GM18909 (cell line): ENCODE measurements at regions not wholly inside any gene's neighbourhood (a gene's known extent, or its start where the extent isn't known, plus 50 kb on each side); places are given as distances from the start of the nearest gene placed in this dataset.

ENCODE experiments used
- ATAC-seq: cut with Tn5 transposase; IDR thresholded peaks from one replicate; pipeline ENCODE4 v1.9.1; 2021; ENCODE audit warnings: mild to moderate bottlenecking; ENCODE audit not compliant: unreplicated experiment, poor library complexity

DNA sequence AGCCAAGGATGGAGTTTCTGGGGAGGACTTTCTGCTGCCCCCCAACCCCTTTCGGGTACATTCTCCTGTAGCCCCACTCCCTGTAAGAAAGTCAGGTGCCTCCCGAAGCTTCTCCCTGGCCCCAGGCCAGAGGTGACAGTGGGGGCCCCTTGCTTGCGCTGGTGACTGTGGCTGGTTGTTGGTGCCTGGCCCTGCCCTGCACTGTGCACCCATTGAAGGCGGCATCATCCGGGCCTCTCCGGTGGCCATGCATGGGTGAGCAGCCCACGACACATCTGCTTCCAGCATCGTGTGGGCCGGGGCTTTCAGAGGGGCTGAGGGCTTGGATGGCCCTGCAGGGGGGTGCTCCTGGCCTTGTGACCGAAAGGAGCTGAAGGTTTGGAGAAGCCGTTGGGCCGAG is 297.0 kb downstream of the SEC14L1 start:
- no peak for ATAC-seq

DNA sequence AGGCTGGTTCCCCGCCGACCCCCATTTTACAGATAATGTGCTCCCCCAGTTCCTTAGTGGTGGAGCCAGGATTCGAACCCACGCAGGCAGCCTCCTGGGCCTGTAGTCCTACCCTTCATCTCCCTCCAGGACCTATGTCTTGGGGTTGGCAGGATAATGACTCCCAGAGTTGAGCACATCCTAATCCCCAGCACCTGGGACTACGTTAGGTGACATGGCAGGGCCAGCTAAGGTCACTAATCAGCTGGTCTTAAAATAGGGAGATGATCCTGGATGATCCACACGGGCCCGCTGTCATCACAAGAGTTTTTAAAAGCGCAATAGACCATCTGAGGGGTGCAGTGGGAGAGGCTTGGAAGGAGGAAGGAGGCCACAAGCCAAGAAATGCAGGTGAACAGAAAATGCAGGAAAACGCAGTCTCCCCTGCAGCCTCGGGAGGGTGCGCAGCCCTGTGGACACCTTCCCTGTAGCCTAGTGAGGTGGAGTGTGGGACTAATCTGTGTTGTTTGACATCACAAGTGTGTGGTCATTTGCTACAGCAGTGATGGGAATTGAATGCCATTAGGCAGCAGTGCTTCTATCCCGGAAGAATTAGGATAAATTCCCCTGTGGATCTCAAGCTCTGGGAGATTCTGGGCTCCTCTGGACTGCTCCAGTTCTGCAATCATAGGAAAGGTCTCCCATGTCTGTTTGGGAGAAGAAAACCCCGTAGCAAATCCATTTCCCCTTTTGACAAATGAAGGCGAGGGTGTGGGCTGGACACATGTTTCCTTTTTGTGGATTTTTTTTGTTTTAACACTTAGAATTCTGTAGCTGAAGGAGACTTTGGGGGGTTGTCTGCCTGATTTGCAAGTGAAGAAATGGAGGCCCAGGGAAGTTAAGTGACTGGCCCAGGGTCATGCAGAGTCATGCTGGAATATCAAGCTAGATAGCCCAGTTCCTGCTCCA is 297.7 kb downstream of the SEC14L1 start:
- no peak for ATAC-seq

DNA sequence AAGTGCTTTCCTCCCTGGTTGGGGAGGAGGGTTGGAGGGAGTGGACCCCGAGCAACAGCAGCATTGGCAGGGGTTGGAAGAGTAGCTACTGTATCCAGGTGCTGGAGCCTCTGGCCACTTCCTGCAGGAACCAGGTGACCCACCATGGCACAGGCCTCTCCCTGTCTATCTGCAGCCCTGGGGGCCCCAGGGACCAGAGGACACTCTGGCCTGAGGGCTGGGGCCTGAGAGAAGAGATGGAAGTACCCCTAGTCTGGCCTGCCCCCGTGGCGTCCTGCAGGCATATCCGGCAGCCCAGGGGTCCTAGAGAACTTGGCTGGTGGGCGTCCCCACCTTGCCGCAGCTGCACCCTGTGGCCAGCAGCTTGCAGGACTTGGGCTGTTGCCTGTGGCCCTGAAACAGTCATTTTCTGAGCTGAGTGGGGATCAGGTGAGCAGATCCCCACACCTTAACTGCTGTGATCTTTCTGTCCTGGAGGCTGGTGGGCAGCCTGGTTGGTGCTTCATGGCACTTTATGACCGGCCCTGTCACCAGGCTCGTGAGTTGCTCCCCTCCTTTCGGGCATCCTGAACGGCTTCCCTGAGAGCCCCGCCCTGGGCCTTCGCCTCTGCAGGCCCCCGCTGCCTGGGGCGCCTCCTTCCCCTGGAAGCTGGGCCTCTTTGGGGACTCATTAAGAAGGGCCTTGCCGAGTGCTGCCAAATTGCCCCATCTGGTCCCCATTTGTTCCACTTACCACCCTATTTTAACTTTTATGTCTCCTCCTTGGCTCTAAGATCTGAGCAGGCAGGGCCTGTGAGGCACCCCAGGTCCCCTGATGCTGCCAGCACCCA is 298.6 kb downstream of the SEC14L1 start:
- no peak for ATAC-seq

DNA sequence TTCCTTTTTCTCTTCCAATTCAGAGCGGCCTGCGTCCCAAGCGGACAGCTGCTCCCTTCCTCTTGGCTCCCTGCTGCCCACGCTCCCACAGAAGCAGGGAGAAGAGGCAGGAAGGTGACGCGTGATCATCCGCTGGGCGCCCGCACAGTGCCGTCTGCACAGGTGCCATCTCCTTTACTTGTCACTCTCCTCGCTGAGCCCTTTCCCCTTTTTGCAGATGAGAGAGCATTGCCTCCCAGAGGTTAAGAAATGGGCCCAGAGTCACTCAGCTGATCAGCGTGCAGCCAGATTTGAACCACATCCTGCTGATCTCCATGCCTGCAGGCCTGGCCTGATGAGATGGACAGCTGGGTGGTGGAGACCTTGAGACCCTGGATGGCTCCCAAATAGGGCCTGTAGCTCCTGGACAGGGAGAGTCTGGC is 299.8 kb downstream of the SEC14L1 start:
- ATAC-seq: no peak

DNA sequence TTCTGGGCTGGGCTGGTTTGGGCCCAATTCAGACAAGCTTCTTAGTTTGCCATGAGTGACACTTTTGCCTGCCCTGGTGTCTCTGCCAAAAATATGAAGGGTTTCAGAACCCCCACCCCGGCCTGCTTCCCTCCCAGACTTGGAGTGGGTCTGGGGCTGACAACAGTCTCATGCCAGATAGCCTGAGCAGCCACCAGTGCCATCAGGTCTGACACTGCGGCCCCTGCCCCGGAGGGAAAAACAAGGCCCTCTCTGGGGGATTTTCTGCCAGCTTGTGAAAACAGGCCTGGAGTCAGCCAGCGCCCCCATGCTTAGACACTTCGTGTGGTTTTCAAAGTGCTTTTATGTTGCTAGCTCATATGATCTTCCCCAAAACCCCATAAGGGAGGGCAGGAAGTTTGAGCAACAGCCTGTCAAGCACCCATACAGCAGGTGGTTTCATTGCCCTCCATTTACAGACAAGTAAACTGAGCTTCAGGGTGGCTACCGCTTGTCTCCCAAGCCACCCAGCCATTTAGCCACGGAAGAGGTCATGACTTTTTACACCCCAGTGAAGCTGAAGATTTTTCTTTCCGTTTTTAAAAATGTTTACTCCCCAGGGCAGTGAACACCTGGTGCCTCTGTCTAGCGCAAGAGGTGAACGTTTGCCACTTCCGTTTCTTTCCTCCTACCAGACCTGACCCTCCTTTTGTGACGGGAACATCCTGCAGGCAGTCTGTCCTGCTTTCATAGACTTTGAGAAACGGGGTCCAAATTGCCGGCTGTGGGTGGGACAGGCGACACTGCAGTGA is 300.6 kb downstream of the SEC14L1 start:
- ATAC-seq: peak; percentile 56

DNA sequence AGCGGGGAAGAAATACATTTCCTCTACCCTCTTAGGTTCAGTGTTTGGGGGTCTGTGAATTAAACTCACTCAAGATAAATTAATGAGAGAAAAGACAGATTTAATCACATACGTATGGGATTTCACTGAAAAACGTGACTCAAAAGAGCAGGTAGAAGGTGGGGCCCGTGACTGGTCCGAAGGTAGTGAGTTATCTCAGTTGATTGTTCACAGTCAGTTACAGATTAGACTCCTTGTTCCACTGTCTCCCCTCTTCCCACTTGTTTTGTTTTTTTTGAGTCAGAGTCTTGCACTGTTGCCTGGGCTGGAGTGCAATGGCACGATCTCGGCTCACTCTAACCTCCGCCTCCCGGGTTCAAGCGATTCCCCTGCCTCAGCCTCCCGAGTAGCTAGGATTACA is 301.2 kb downstream of the SEC14L1 start:
- ATAC-seq: no peak

DNA sequence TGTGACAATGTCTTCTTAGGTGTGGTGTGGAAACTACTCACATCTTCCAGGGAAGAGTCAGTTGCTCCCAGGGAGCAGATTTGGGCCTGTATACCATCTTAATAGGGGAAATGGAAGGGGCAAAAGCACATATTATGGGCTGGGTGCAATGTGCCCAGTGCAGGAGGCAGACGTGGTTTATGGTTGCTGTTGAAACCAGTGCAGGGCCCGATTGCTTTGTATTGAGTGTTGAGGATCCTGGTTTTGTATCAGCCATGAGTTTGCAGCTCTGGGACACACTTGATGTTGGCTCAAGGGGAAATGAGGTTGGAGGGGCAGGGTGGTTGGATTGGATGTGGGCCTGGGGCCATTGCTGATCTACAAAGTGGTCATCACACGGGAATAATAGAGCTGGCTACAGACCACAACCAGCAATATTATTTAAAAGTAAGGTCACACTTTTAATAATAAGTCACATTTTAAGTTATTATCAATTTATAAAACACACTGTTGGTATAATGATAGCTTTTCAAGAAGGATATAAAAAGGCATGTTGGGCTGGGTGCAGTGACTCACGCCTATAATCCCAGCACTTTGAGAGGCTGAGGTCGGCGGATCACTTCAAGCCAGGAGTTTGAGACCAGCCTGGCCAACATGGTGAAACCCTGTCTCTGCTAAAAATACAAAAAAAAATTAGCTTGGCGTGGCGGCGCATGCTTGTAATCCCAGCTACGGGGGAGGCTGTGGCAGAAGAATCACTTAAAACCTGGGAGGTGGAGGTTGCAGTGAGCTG is 302.4 kb downstream of the SEC14L1 start:
- no peak for ATAC-seq

DNA sequence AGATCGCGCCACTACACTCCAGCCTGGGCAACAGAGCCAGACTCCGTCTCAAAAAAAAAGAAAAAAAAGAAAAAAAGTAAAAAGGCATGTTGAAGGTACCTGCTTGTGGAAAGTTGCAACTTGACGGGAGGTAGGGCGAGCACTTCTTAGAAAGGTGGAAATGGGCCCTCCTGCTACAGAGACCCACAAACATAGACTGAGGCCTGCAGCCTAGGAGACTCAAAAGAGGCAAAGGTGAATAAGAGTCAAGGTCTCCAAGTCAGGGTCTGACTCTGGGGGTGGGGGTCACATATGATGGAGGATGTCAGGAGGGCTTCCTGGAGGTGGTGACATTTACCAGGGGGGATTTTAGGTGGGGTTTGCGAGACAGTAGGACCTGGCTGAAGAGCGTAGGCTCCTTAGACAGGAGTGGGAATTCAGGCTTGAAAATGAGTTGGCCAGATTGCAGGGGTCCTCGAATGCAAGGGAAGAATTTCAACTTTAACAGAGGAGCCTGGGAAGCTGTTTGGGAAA is 303.0 kb downstream of the SEC14L1 start:
- no peak for ATAC-seq

DNA sequence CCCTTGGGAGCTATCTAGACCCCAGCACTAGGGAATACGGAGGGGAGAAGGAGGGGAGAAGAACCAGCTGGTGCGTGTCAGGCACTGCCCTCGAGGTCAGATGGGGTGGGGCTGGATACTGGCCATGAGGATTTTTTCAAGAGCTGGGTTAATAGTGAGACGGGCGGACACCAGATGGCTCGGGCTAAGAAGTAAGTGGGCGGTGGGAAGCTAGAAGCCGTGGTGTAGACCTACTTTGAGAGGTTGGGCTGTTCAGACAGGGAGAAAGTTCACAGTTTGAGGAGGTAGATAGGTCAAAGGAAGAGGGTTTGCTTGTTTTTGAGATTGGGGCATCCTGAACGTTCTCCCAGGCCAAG is 303.8 kb downstream of the SEC14L1 start:
- ATAC-seq: peak; percentile 19

DNA sequence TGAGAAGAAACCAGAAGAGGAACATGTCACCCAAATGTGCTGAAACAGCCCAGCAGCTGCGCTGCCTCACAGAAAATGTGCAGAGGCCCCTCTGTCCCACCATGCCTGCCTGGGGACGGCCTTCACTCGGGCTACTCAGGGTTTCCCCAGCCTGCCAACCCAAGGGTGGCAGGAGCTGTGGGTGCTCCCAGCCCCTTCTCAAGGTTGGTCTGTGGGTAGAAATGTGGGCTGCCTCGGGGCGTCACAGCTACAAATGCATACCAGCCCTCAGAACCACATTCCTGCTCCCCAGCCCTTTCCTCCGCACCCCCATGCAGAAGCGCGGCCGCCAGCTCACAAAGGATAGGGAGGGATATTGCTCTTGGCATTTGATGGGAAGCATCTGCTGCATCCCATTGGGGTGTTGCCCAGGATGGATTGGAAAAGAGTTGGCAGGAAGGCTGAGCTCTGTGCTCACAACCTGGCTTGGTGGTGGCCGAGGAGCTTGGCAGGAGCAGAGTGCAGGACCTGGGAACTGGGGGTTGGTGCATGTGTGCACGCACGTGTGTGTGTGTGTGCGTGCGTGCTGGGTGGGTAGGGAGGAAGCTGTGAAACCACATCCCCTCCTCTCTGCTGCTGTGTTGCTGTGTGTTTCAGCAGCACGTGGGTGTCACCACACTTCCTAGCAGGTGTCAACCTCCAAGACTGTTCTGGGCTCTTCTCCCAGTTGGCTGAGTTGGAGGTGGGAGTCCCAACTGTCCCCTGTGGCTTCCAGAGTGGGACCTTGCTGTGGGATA is 304.4 kb downstream of the SEC14L1 start:
- peak; percentile 35 for ATAC-seq

DNA sequence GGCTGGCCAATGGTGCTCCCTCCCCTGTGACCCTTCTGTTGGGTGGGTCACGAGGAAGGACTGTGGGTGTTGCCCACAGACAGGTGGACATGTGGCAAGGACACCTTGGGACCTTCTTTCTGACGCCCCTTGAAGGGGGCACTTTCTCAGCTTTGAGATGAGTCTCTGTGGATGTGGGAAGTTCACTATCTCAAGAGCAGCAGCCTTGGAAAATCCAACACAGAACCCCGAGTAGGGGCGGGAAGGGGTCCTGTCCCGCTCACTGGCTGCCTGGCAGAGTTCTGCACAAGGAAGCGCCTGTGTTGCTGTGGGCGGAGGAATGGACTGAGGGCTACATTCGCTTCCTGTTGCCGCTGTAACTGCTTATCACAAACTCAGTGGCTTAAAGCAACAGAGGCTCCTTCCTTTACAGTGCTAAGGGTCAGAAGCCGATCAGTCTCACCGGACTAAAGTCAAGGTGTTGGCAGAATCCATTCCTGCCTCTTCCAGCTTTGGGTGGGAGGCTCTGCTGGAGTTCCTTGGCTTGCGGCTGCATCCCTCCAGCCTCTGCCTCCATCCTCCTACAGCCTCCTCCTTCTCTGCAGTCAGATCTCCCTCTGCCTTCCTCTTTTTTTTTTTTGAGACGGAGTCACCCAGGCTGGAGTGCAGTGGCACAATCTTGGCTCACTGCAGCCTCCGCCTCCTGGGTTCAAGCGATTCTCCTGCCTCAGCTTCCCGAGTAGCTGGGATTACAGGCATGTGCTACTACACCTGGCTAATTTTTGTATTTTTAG is 305.2 kb downstream of the SEC14L1 start:
- ATAC-seq: peak; percentile 14

DNA sequence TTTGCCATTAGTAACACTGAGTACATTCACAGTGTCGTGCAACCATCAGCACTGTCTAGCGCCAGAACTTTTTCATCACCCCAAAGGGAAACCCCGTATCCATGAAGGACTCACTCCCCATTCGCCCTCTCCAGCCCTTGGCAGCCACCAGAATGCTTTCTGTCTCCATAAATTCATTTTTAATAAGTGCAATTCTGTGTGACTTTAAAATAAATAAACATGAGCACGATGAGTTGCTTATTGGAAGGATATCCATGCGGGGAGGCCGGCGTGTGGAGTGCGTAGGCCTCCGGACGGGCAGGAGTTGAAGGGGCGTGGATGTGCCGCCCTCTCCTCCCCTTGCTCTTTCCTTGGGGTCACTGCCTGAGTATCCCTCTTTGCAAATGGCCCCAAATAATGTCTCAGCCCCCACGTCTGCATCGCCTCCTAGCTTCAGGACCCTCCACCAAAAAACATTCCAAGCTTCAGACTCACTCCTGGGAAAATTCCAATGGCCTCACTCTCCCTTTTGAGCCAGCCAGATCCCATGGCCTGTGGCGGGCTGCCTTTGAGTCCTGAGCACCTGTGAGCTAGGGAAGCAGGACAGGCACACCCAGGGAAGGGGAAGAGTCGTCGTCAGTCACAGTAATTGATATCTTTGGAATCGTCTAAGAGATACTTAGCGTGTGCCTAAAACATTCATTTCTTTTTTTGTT is 306.3 kb downstream of the SEC14L1 start:
- ATAC-seq: no peak

DNA sequence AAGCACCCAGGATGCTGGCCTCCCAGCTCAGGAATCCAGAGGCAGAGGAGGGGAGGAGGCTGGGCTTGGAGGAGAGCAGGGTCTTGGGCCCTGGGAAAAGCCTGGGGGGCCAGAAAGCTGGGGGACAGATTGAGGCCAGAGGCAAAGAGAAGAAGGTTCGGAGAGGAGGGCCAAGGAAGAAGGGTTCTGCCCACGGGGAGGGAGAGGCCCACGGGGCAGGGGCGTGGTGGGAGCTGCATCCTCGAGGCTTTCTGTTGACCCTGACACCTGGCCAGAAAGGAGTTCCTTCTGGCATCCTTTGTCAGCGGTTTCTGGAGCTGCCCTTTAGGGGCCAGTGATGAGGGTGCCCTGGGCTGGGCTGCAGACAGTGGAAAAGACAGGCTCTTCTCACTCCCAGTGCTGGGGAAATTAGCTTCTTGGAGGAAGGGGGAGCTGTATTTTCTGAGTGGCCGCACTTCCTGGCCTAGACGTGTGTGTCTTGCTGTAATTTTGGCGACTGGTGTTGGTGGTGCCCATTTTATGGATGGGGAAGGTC is 308.7 kb downstream of the SEC14L1 start:
- ATAC-seq: no peak

DNA sequence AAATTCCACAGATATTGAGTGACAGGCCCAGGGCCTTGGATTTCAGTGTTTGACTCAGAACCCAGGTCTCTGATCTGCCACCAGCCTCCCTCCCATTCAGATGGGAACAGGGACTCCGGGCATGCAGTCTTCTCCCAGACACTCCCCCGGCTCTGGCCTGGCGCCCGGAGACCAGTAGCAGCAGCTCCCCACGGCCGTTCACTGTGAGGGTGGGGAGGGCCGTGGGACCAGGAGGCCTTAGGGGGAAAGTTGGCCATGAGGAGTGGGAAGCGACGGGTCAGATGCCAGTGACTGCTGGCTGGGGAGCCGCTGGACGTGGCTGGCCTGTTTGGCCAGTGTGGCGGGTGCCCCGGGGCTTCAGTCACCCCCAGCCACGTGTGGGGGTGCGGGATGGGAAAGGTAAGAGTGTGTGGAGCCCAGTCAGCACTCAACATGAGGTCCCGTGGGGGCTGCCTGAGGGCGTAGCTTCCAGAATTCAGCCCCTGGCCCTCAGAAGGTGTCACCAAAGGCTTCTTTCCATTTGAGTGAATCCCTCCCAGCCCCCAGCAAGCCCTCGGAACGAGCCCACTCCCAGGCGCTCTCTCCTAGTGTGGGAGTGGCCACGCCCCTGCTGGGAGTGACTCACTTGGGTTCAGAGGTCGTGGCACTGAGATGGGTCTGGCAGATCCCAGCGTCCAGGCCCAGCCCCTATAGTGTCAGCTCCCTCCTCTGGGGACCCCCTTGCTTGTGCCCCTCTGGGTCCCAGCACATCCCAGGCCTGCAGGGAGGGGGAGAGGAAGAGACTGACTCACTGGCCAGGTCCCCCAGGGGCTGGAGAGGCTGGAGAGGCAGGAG is 309.4 kb downstream of the SEC14L1 start:
- no peak for ATAC-seq

DNA sequence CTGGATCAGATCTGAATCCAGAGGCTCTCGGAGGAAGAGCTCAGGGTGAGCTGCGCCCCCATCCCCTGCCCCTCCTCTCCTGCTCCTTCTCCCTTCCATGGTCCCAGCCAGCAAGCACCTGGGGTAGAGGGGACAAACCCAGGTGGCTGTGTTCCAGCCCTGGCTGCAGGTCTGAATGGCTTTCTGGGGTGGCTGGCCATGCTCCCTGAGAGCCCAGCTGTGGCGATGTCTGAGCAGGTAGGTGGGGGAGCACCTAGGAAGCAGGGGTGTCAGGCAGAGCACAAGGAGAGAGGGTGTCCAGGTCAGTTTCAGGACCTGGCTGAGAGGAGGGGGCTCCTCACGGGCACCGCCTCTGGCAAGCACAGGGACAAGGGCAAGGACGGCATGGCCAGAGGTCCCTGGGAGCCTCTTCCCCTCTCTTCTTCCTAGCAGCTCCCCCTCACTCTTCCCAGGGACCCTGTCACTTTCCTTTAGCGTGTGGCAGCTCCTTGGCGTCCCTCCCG is 310.0 kb downstream of the SEC14L1 start:
- ATAC-seq: no peak

DNA sequence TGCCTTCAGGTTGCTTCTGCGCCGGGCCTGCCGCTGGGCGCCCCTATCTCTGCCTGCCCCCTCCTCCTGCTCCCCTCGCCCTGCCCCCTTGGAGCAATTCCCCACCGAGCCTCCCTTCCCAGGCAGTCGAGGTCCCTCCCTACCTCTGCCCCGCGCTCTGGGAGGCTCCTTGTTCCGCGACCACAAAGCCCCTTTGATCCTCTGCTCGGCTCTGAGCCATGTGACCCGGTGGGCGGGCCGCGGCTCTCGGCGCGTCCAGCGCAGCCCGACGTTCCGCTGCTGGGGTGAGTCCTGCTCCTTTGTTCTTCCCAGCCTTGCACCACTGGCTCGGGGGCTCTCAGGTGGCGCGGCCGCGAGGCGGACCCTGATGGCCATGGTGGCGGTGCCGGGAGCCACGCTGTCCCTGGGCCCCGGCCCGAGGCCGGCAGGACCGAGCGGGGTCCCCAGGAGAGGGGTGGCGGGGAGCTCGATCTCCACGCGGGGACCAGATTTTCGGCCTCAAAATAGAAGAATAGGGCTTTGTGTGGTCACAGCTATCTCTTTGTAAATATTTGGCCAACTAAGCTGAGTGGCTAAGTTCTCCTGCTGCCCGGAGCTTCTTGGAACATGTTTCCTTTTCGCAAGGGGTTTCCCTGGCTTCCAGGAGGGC is 310.6 kb downstream of the SEC14L1 start:
- ATAC-seq: no peak
